CD4-positive, CD25-positive, alpha-beta regulatory T cell (primary cell): ENCODE measurements at regions not wholly inside any gene's neighbourhood (a gene's known extent, or its start where the extent isn't known, plus 50 kb on each side); places are given as distances from the start of the nearest gene placed in this dataset.
"Not testable (repeated sequence)": the region's sequence is repeated elsewhere in the genome, so short reads cannot be mapped to it uniquely, and the experiment has no call there.

Source experiments
- ATAC-seq, 2 donors: fragments of 150-1000 bp; cut with Tn5 transposase; one replicate each; pipeline ENCODE4 v1.10.0; 2021; ENCODE audit warnings: low read depth in 2 of 2, moderate number of reproducible peaks in 2 of 2, moderate library complexity in 1 of 2
- DNase-seq, 3 donors: peaks; one replicate each; pipeline versions ENCODE4 v3.0.0 to v3.0.0-alpha.2; 2012 to 2022; ENCODE audit warnings: mixed read lengths in 1 of 3
- H3K27ac ChIP-seq: one replicate; pipeline ENCODE4 v1.7.0; 2013; ENCODE audit warnings: mild to moderate bottlenecking, low read length; ENCODE audit not compliant: insufficient read depth, poor library complexity, severe bottlenecking
- H3K27me3 ChIP-seq: one replicate; pipeline ENCODE4 v1.7.0; 2013; ENCODE audit warnings: low read length; ENCODE audit not compliant: control insufficient read depth, insufficient read depth
- H3K36me3 ChIP-seq: one replicate; pipeline ENCODE4 v1.7.0; 2013; ENCODE audit warnings: mild to moderate bottlenecking, low read length, moderate library complexity; ENCODE audit not compliant: control insufficient read depth, insufficient read depth
- H3K4me1 ChIP-seq: 2 replicates; pipeline ENCODE4 v1.7.0; 2013; ENCODE audit warnings: mild to moderate bottlenecking, low read length; ENCODE audit not compliant: insufficient read depth, control insufficient read depth, poor library complexity, severe bottlenecking
- H3K4me3 ChIP-seq: one replicate; pipeline ENCODE4 v1.7.0; 2013; ENCODE audit warnings: low read depth, mild to moderate bottlenecking, low read length, moderate library complexity
- H3K9me3 ChIP-seq, 2 experiments: 1 replicate in 1 of 2; 2 replicates in 1 of 2; pipeline ENCODE4 v1.7.0; 2013; ENCODE audit warnings: low read length in 2 of 2, mild to moderate bottlenecking in 1 of 2, moderate library complexity in 1 of 2; ENCODE audit not compliant: control insufficient read depth in 2 of 2
- H3K27ac Mint-ChIP-seq, 3 donors: one replicate each; pipeline ENCODE4 v1.8.0; 2020 to 2022; ENCODE audit warnings: mild to moderate bottlenecking in 3 of 3, mixed read lengths in 3 of 3, moderate library complexity in 2 of 3
- H3K27me3 Mint-ChIP-seq: one replicate; pipeline ENCODE4 v1.8.0; 2022; ENCODE audit warnings: mild to moderate bottlenecking, mixed read lengths
- H3K36me3 Mint-ChIP-seq: one replicate; pipeline ENCODE4 v1.8.0; 2020; ENCODE audit warnings: mixed read lengths
- H3K4me1 Mint-ChIP-seq, 4 donors: one replicate each; pipeline ENCODE4 v1.8.0; 2020 to 2022; ENCODE audit warnings: mixed read lengths in 4 of 4, mild to moderate bottlenecking in 1 of 4
- H3K4me3 Mint-ChIP-seq, 4 donors: one replicate each; pipeline ENCODE4 v1.8.0; 2020 to 2022; ENCODE audit warnings: mild to moderate bottlenecking in 4 of 4, mixed read lengths in 4 of 4, moderate library complexity in 3 of 4
- H3K9me3 Mint-ChIP-seq, 7 donors: one replicate each; pipeline ENCODE4 v1.8.0; 2020 to 2022; ENCODE audit warnings: mixed read lengths in 7 of 7, mild to moderate bottlenecking in 3 of 7, moderate library complexity in 2 of 7

DNA sequence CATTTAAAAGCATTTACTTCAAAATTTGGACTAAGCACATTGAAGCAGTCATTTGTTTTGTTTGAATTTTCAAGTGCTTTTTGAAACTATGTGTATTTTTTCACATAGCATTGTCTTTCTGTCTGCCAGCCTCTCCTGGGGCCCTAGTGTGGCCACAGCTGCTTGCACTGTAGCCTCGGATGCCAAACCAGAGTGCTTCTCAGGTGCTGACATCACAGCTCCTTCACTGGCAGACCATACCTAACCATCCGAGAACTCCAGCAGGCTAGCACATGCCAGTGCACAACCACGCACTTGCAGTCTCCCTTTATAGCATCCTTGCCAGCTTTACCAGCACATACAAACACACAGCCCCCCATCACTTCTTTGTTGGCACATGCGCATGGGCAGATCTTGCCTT, 1019.7 kb downstream of the STPG2 start:
- Histone ChIP-seq H3K27me3 (no peaks in the 10 kb centered on the region), H3K9me3 (no peaks in the 10 kb centered on the region), H3K27ac (no peak overlapping the region), H3K36me3 (no peaks in the 10 kb centered on the region), H3K4me3 (no peak overlapping the region), H3K4me1 (no peaks in the 10 kb centered on the region)
- Mint-ChIP-seq H3K9me3 (peaks cover 0 to 29% (median 7%) of the 10 kb centered on the region in 7 donors), H3K27ac (no peak overlapping the region), H3K36me3 (no peaks in the 10 kb centered on the region), H3K4me1 (no peaks in the 10 kb centered on the region), H3K27me3 (no peaks in the 10 kb centered on the region), H3K4me3 (no peak overlapping the region)
- ATAC-seq (no peak), DNase-seq (no peak)

DNA sequence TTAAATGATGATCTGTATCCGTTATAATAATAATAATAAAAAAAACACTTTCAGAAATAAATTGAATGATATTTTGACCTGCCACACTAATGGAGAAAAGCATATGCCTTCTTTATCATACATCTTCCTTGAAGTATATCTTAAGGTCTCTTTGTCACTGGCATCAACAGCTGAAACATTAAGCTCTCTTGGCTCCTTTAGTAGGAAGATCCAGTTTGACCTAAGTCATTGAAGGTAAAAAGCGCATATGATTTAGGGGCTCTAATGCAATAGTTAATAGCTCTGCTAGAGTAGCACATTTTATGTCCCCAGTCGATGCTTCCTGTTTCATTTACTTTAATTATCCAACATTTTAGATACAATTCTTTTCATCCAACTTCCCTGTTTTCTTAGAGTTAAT, 1010.8 kb downstream of the STPG2 start:
- peaks cover 0 to 8% (median 6%) of the 10 kb centered on the region in 7 donors for H3K9me3 Mint-ChIP-seq
- no peaks in the 10 kb centered on the region for H3K4me1 ChIP-seq
- no peak overlapping the region for H3K4me3 ChIP-seq
- H3K27me3 Mint-ChIP-seq, result no peaks in the 10 kb centered on the region
- ATAC-seq (no peak), DNase-seq (no peak)
- no peaks in the 10 kb centered on the region for H3K4me1 Mint-ChIP-seq
- H3K27me3 ChIP-seq, result no peaks in the 10 kb centered on the region
- no peak overlapping the region for H3K27ac ChIP-seq
- H3K36me3 Mint-ChIP-seq, result no peaks in the 10 kb centered on the region
- H3K9me3 ChIP-seq, result no peaks in the 10 kb centered on the region
- no peak overlapping the region for H3K4me3 Mint-ChIP-seq
- H3K36me3 ChIP-seq, result no peaks in the 10 kb centered on the region
- H3K27ac Mint-ChIP-seq, result no peak overlapping the region

DNA sequence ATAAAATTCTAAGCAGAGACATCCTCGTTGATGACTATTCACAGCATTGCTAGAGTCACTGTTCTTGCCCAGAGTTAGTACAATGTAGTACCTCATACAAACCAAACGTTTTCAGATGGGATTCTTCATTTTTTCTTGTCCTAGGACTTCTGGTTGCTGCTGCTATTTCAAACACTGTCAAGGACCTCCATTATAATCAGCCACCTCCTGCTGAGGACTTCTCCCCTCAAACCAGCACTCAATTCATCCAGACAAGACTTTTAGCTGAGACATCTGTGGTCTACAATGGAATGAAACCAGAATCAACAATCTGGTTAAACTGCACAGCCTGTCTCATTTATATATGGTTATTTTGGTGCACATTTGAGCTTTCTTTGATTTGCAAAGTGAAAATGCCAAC, 1008.8 kb downstream of the STPG2 start:
- Histone ChIP-seq H3K9me3 (no peaks in the 10 kb centered on the region), H3K27ac (no peak overlapping the region), H3K4me3 (no peak overlapping the region), H3K4me1 (no peaks in the 10 kb centered on the region), H3K36me3 (no peaks in the 10 kb centered on the region), H3K27me3 (no peaks in the 10 kb centered on the region)
- no peak overlapping the region for H3K27ac Mint-ChIP-seq
- no peak for ATAC-seq
- no peaks in the 10 kb centered on the region for H3K36me3 Mint-ChIP-seq
- no peaks in the 10 kb centered on the region for H3K27me3 Mint-ChIP-seq
- no peak overlapping the region for H3K4me3 Mint-ChIP-seq
- no peak for DNase-seq
- H3K4me1 Mint-ChIP-seq, result no peaks in the 10 kb centered on the region
- H3K9me3 Mint-ChIP-seq, result peaks cover 0 to 14% (median 3%) of the 10 kb centered on the region in 7 donors

DNA sequence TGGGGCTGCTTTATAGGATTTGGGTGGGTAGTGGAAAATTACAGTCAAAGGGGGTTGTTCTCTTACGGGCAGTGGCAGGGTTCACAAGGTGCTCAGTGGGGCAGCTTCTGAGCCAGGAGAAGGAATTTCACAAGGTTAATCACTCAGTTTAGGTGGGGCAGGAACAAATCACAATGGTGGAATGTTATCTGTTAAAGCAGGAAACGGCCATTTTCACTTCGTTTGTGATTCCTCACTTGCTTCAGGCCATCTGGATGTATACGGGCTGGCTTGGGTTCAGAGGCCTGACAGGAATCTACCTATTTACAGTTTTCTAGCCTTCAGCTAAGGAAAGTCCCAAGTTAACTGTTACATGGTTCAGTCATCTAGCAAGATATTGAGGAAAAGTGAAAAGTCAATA, 1003.5 kb downstream of the STPG2 start:
- Mint-ChIP-seq H3K9me3 (peaks cover 0 to 19% (median 4%) of the 10 kb centered on the region in 7 donors), H3K36me3 (no peaks in the 10 kb centered on the region), H3K4me1 (no peaks in the 10 kb centered on the region), H3K27ac (no peak overlapping the region), H3K4me3 (no peak overlapping the region), H3K27me3 (no peaks in the 10 kb centered on the region)
- ATAC-seq (no peak), DNase-seq (no peak)
- Histone ChIP-seq H3K36me3 (no peaks in the 10 kb centered on the region), H3K9me3 (no peaks in the 10 kb centered on the region), H3K27me3 (no peaks in the 10 kb centered on the region), H3K4me1 (no peaks in the 10 kb centered on the region), H3K4me3 (no peak overlapping the region), H3K27ac (no peak overlapping the region)

DNA sequence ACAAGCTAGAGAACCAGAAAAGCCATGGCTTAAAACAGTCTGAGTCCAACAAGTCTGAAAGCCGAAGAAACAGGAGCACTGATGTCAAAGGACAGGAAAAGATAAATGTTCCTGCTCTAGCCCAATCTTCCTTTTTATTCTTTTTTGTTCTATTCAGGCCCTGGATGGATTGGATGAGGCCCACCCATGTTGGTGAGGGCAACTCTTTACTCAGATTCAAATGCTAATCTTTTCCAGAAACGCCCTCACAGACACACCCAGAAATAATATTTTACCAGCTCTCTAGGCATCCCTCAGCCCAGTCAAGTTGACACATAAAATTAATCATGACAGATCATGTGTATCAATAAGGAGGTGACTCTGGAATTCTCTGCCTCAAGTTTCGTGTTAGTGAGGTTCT, 1002.7 kb downstream of the STPG2 start:
- Mint-ChIP-seq H3K9me3 (peaks cover 0 to 19% (median 4%) of the 10 kb centered on the region in 7 donors), H3K36me3 (no peaks in the 10 kb centered on the region), H3K4me1 (no peaks in the 10 kb centered on the region), H3K27me3 (no peaks in the 10 kb centered on the region), H3K4me3 (no peak overlapping the region), H3K27ac (no peak overlapping the region)
- Histone ChIP-seq H3K27ac (no peak overlapping the region), H3K36me3 (no peaks in the 10 kb centered on the region), H3K4me3 (no peak overlapping the region), H3K4me1 (no peaks in the 10 kb centered on the region), H3K9me3 (no peaks in the 10 kb centered on the region), H3K27me3 (no peaks in the 10 kb centered on the region)
- ATAC-seq, result no peak
- no peak for DNase-seq

DNA sequence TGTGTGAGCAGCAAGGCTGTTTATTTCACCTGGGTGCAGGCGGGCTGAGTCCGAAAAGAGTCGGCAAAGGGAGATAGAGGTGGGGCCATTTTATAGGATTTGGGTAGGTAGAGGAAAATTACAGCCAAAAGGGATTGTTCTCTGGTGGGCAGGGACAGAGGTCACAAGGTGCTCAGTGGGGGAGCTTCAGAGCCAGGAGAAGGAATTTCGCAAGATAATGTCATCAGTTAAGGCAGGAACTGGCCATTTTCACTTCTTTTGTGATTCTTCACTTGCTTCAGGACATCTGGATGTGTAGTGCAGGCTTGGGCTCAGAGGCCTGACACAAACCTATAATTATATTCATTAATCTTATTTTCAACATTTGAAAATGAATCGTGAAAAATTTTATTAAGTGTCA, 1001.9 kb downstream of the STPG2 start:
- H3K27ac Mint-ChIP-seq, DNase-seq, H3K27me3 ChIP-seq, H3K36me3 ChIP-seq, H3K36me3 Mint-ChIP-seq, ATAC-seq, H3K9me3 ChIP-seq, H3K4me1 ChIP-seq, H3K4me3 Mint-ChIP-seq, H3K27ac ChIP-seq, H3K4me3 ChIP-seq, H3K4me1 Mint-ChIP-seq, H3K27me3 Mint-ChIP-seq: not testable (repeated sequence)
- peaks cover 0 to 19% (median 5%) of the 10 kb centered on the region in 7 donors for H3K9me3 Mint-ChIP-seq

DNA sequence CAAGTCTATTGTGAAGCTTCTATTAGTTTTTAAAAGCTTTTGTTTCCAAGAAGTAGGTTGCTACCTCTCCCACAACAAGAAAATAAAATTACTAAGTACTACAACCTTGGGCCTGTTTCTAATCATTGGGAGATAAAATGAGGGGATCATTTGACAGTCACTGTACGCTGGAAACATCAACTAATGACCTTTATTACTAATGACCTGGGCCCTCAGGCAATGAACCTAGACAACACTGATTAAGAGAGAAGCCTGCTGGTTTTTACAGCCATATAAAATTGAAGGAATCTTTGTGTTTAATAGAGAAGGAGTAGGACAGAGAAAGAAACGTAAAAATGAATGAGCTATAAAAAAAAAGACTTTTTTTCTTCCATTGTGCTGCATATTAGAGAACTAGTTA, 1000.9 kb downstream of the STPG2 start:
- Mint-ChIP-seq H3K36me3 (no peaks in the 10 kb centered on the region), H3K9me3 (peaks cover 0 to 13% (median 4%) of the 10 kb centered on the region in 7 donors), H3K27me3 (no peaks in the 10 kb centered on the region), H3K4me3 (no peak overlapping the region), H3K4me1 (no peaks in the 10 kb centered on the region), H3K27ac (no peak overlapping the region)
- ATAC-seq, result no peak
- Histone ChIP-seq H3K9me3 (no peaks in the 10 kb centered on the region), H3K4me3 (no peak overlapping the region), H3K27me3 (no peaks in the 10 kb centered on the region), H3K4me1 (no peaks in the 10 kb centered on the region), H3K27ac (no peak overlapping the region), H3K36me3 (no peaks in the 10 kb centered on the region)
- DNase-seq, result no peak

DNA sequence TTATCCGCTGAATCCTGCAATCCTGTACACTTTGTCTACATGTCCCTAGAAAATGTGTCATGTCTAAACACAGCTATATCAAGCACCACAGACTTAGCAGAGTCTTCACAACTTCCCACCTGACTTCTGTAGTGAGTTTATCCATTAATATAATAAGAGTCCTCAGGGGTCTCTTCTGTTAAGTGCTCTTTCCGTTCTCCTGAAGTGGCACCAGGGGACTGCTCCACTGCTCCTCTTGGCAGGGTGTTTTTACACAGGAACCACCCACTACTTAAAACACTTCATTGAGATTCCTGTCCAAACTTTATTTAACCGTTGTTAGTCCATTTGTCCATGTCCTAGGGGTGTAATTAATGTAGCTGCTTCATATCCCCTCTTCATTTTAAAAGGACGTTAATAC, 1000.4 kb downstream of the STPG2 start:
- H3K9me3 Mint-ChIP-seq, result peaks cover 0 to 13% (median 4%) of the 10 kb centered on the region in 7 donors
- no peaks in the 10 kb centered on the region for H3K4me1 Mint-ChIP-seq
- H3K4me3 Mint-ChIP-seq, result no peak overlapping the region
- Histone ChIP-seq H3K27ac (no peak overlapping the region), H3K4me1 (no peaks in the 10 kb centered on the region), H3K4me3 (no peak overlapping the region), H3K9me3 (no peaks in the 10 kb centered on the region), H3K27me3 (no peaks in the 10 kb centered on the region), H3K36me3 (no peaks in the 10 kb centered on the region)
- H3K36me3 Mint-ChIP-seq, result no peaks in the 10 kb centered on the region
- DNase-seq, result no peak
- H3K27ac Mint-ChIP-seq, result no peak overlapping the region
- ATAC-seq, result no peak
- H3K27me3 Mint-ChIP-seq, result no peaks in the 10 kb centered on the region
